Smooth muscle cell (in vitro differentiated cells): ENCODE measurements at regions not wholly inside any gene's neighbourhood (a gene's known extent, or its start where the extent isn't known, plus 50 kb on each side); places are given as distances from the start of the nearest gene placed in this dataset.
A peak's percentile ranks its signal among the peaks of the same experiment; 100 is the strongest.

Source experiments
- DNase-seq: peaks from one replicate; lab custom pipeline; 2025; ENCODE audit not compliant: unreplicated experiment; lab: John Stamatoyannopoulos, UW
- H2AFZ ChIP-seq: fragments of 200-600 bp; sonication (generic); 2 replicates; pipeline ENCODE4 v1.6.0; 2016; ENCODE audit warnings: antibody characterized with exemption, low read depth, mild to moderate bottlenecking
- H3F3A ChIP-seq: fragments of 200-600 bp; sonication (generic); 2 replicates; pipeline ENCODE4 v1.6.0; 2017; ENCODE audit warnings: antibody characterized with exemption, low read depth
- H3K27ac ChIP-seq: fragments of 200-600 bp; sonication (generic); 2 replicates; pipeline ENCODE4 v1.5.1; 2016; ENCODE audit warnings: low read depth, mild to moderate bottlenecking
- H3K27me3 ChIP-seq: fragments of 200-600 bp; sonication (generic); 2 replicates; pipeline ENCODE4 v1.6.1; 2016; ENCODE audit warnings: low read depth, mild to moderate bottlenecking
- H3K36me3 ChIP-seq: fragments of 200-600 bp; sonication (generic); 2 replicates; pipeline ENCODE4 v1.5.1; 2016; ENCODE audit warnings: low read depth
- H3K4me1 ChIP-seq: fragments of 200-600 bp; sonication (generic); 2 replicates; pipeline ENCODE4 v1.5.1; 2016; ENCODE audit warnings: low read depth
- H3K4me2 ChIP-seq: fragments of 200-600 bp; sonication (generic); 2 replicates; pipeline ENCODE4 v1.6.0; 2016; ENCODE audit warnings: mild to moderate bottlenecking
- H3K4me3 ChIP-seq: fragments of 200-600 bp; sonication (generic); 2 replicates; pipeline ENCODE4 v1.5.1; 2016; ENCODE audit warnings: mild to moderate bottlenecking
- H3K79me2 ChIP-seq: fragments of 200-600 bp; sonication (generic); 2 replicates; pipeline ENCODE4 v1.6.0; 2016; ENCODE audit warnings: low read depth, mild to moderate bottlenecking
- H3K9ac ChIP-seq: fragments of 200-600 bp; sonication (generic); 2 replicates; pipeline ENCODE4 v1.6.0; 2016; ENCODE audit warnings: low read depth
- H3K9me3 ChIP-seq: fragments of 200-600 bp; sonication (generic); replicated peaks from 2 replicates; pipeline ENCODE4 v1.5.1; 2016; ENCODE audit warnings: low read depth
- H4K20me1 ChIP-seq: fragments of 200-600 bp; sonication (generic); 2 replicates; pipeline ENCODE4 v1.6.0; 2016; ENCODE audit warnings: low read depth
- CTCF ChIP-seq: fragments of 200-600 bp; sonication (generic); IDR thresholded peaks from 2 replicates; pipeline ENCODE4 v1.5.1; 2017; ENCODE audit warnings: borderline replicate concordance, mild to moderate bottlenecking, antibody characterized with exemption; ENCODE audit not compliant: insufficient read depth, poor library complexity, severe bottlenecking
- WGBS: methylation state at CpG from one replicate; pipeline ENCODE4 v1.1.7; 2016; ENCODE audit warnings: low lambda C conversion rate; 5-methylcytosine and 5-hydroxymethylcytosine counted together

GRCh38 chr2:120440521-120441350, 94.8 kb downstream of the INHBB start:
- TF ChIP-seq CTCF = no peak
- no peak overlapping the region for H3K27ac ChIP-seq
- H3F3A ChIP-seq = no peaks in the 10 kb centered on the region
- H3K79me2 ChIP-seq = no peaks in the 10 kb centered on the region
- DNase-seq = no peak
- no peaks in the 10 kb centered on the region for H3K9me3 ChIP-seq
- H3K27me3 ChIP-seq = peaks cover 61% of the 10 kb centered on the region
- no peak overlapping the region for H3K4me3 ChIP-seq
- peaks cover 13% of the 10 kb centered on the region for H3K4me1 ChIP-seq
- H4K20me1 ChIP-seq = no peaks in the 10 kb centered on the region
- H3K9ac ChIP-seq = no peak overlapping the region
- 95% methylated on average over 17 of the region's 17 CpGs for whole genome bisulfite sequencing
- H3K4me2 ChIP-seq = no peak overlapping the region
- no peaks in the 10 kb centered on the region for H3K36me3 ChIP-seq
- H2AFZ ChIP-seq = no peak overlapping the region

GRCh38 chr2:120441351-120441700, 95.4 kb downstream of the INHBB start:
- no peak for DNase-seq
- peaks cover 13% of the 10 kb centered on the region for H3K4me1 ChIP-seq
- no peak for TF ChIP-seq CTCF
- peaks cover 59% of the 10 kb centered on the region for H3K27me3 ChIP-seq
- H3K4me3 ChIP-seq = no peak overlapping the region
- H3K9ac ChIP-seq = no peak overlapping the region
- no peak overlapping the region for H3K27ac ChIP-seq
- no peak overlapping the region for H2AFZ ChIP-seq
- no peaks in the 10 kb centered on the region for H4K20me1 ChIP-seq
- H3K9me3 ChIP-seq = no peaks in the 10 kb centered on the region
- H3K36me3 ChIP-seq = no peaks in the 10 kb centered on the region
- no peaks in the 10 kb centered on the region for H3F3A ChIP-seq
- H3K4me2 ChIP-seq = no peak overlapping the region
- WGBS = 75% methylated on average over 8 of the region's 9 CpGs
- H3K79me2 ChIP-seq = no peaks in the 10 kb centered on the region

- H3K36me3 ChIP-seq = no peaks in the 10 kb centered on the region
- no peaks in the 10 kb centered on the region for H3F3A ChIP-seq
- H4K20me1 ChIP-seq = no peaks in the 10 kb centered on the region
- TF ChIP-seq CTCF = no peak
- no peak overlapping the region for H3K27ac ChIP-seq
- H3K9ac ChIP-seq = no peak overlapping the region
- H3K4me3 ChIP-seq = peak overlapping the region; percentile 52
- peak overlapping the region; percentile 54 for H2AFZ ChIP-seq
- H3K4me1 ChIP-seq = peaks cover 13% of the 10 kb centered on the region
- DNase-seq = no peak
- peak overlapping the region; percentile 98 for H3K4me2 ChIP-seq
- WGBS = 9% methylated on average over 39 of the region's 41 CpGs
- H3K27me3 ChIP-seq = peaks cover 59% of the 10 kb centered on the region
- no peaks in the 10 kb centered on the region for H3K9me3 ChIP-seq
- H3K79me2 ChIP-seq = no peaks in the 10 kb centered on the region
These were observed 96.0 kb downstream of the INHBB start for GRCh38 chr2:120441744-120442471.
